H9 (cell line): ENCODE measurements at regions not wholly inside any gene's neighbourhood (a gene's known extent, or its start where the extent isn't known, plus 50 kb on each side); places are given as distances from the start of the nearest gene placed in this dataset.

Experiments
- DNase-seq: peaks from one replicate; pipeline ENCODE4 v3.0.0-alpha.2; 2017
- H2AFZ ChIP-seq: one replicate; pipeline ENCODE4 v1.6.1; 2013; ENCODE audit warnings: mild to moderate bottlenecking, low read length, control low read depth, moderate library complexity
- H2AK5ac ChIP-seq: 2 replicates; pipeline ENCODE4 v1.6.1; 2013; ENCODE audit warnings: low read length, control low read depth, mixed read lengths; ENCODE audit not compliant: insufficient read length
- H2BK120ac ChIP-seq: one replicate; pipeline ENCODE4 v1.6.1; 2013; ENCODE audit warnings: low read depth, mild to moderate bottlenecking, low read length, control low read depth, inconsistent platforms; ENCODE audit not compliant: poor library complexity, severe bottlenecking
- H2BK12ac ChIP-seq: 2 replicates; pipeline ENCODE4 v1.6.1; 2013; ENCODE audit warnings: low read length, control low read depth, mixed read lengths, low read depth; ENCODE audit not compliant: insufficient read length
- H2BK15ac ChIP-seq: 2 replicates; pipeline ENCODE4 v1.6.1; 2013; ENCODE audit warnings: low read depth, low read length, control low read depth
- H2BK20ac ChIP-seq: one replicate; pipeline ENCODE4 v1.6.1; 2013; ENCODE audit warnings: low read depth, mild to moderate bottlenecking, low read length, control low read depth, inconsistent platforms; ENCODE audit not compliant: poor library complexity, severe bottlenecking
- H2BK5ac ChIP-seq: 2 replicates; pipeline ENCODE4 v1.6.1; 2013; ENCODE audit warnings: low read length, control low read depth, mixed read lengths; ENCODE audit not compliant: insufficient read length
- H3K14ac ChIP-seq: 2 replicates; pipeline ENCODE4 v1.6.1; 2013; ENCODE audit warnings: low read length, control low read depth; ENCODE audit not compliant: insufficient read depth
- H3K18ac ChIP-seq: 2 replicates; pipeline ENCODE4 v1.6.1; 2013; ENCODE audit warnings: low read depth, mild to moderate bottlenecking, mixed read lengths, low read length, control low read depth; ENCODE audit not compliant: insufficient read length
- H3K23ac ChIP-seq: 2 replicates; pipeline ENCODE4 v1.6.1; 2013; ENCODE audit warnings: low read length, control low read depth, mixed read lengths, low read depth; ENCODE audit not compliant: insufficient read length
- H3K23me2 ChIP-seq: 2 replicates; pipeline ENCODE4 v1.6.1; 2013; ENCODE audit warnings: low read depth, mild to moderate bottlenecking, mixed read lengths, low read length, control low read depth; ENCODE audit not compliant: insufficient read length, poor library complexity, severe bottlenecking
- H3K27ac ChIP-seq: 2 replicates; pipeline ENCODE4 v1.5.1; 2013; ENCODE audit warnings: low read length, control low read depth, mixed read lengths, low read depth; ENCODE audit not compliant: insufficient read length
- H3K27me3 ChIP-seq: 2 replicates; pipeline ENCODE4 v1.6.1; 2013; ENCODE audit warnings: low read length, control low read depth, inconsistent platforms; ENCODE audit not compliant: insufficient read depth
- H3K4ac ChIP-seq: 2 replicates; pipeline ENCODE4 v1.6.1; 2013; ENCODE audit warnings: low read depth, mild to moderate bottlenecking, control low read depth, inconsistent platforms, low read length, moderate library complexity
- H3K4me1 ChIP-seq: 2 replicates; pipeline ENCODE4 v1.6.1; 2013; ENCODE audit warnings: low read length, control low read depth, inconsistent platforms; ENCODE audit not compliant: insufficient read depth
- H3K4me2 ChIP-seq: 2 replicates; pipeline ENCODE4 v1.6.1; 2013; ENCODE audit warnings: low read length, control low read depth, mixed read lengths; ENCODE audit not compliant: insufficient read length, insufficient read depth
- H3K56ac ChIP-seq: 2 replicates; pipeline ENCODE4 v1.6.1; 2013; ENCODE audit warnings: low read depth, mild to moderate bottlenecking, mixed read lengths, low read length, control low read depth; ENCODE audit not compliant: insufficient read length
- H3K79me1 ChIP-seq: 2 replicates; pipeline ENCODE4 v1.6.1; 2013; ENCODE audit warnings: low read depth, mild to moderate bottlenecking, moderate library complexity, low read length, control low read depth, inconsistent platforms; ENCODE audit not compliant: insufficient read depth, poor library complexity, severe bottlenecking
- H3K79me2 ChIP-seq: 2 replicates; pipeline ENCODE4 v1.6.1; 2013; ENCODE audit warnings: low read length, control low read depth, inconsistent platforms; ENCODE audit not compliant: insufficient read depth
- H3K9ac ChIP-seq: 2 replicates; pipeline ENCODE4 v1.6.1; 2013; ENCODE audit warnings: low read length, control low read depth, mixed read lengths; ENCODE audit not compliant: insufficient read length; ENCODE audit errors: extremely low read depth
- H3K9me3 ChIP-seq: one replicate; pipeline ENCODE4 v1.6.1; 2013; ENCODE audit warnings: low read depth, low read length, inconsistent platforms; ENCODE audit not compliant: control insufficient read depth
- H3T11ph ChIP-seq: one replicate; pipeline ENCODE4 v1.6.1; 2013; ENCODE audit warnings: mild to moderate bottlenecking, low read length, control low read depth, inconsistent platforms
- H4K20me1 ChIP-seq: one replicate; pipeline ENCODE4 v1.6.1; 2013; ENCODE audit not compliant: control insufficient read depth, insufficient read length, insufficient read depth
- H4K5ac ChIP-seq: 2 replicates; pipeline ENCODE4 v1.6.1; 2013; ENCODE audit warnings: low read depth, mild to moderate bottlenecking, mixed read lengths, low read length, control low read depth; ENCODE audit not compliant: insufficient read length
- H4K8ac ChIP-seq: replicated peaks from 2 replicates; pipeline ENCODE4 v1.6.1; 2013; ENCODE audit warnings: low read length, control low read depth, mixed read lengths, low read depth; ENCODE audit not compliant: insufficient read length
- H4K91ac ChIP-seq: 2 replicates; pipeline ENCODE4 v1.6.1; 2013; ENCODE audit warnings: low read depth, mild to moderate bottlenecking, moderate library complexity, mixed read lengths, low read length, control low read depth; ENCODE audit not compliant: insufficient read length
- H3K27ac Mint-ChIP-seq, 3 experiments: 2 replicates in 2 of 3; 3 replicates in 1 of 3; pipeline ENCODE4 v1.8.0; 2020 to 2021; ENCODE audit warnings: mixed read lengths in 3 of 3, mild to moderate bottlenecking in 1 of 3, moderate library complexity in 1 of 3
- H3K27me3 Mint-ChIP-seq: 2 replicates; pipeline ENCODE4 v1.8.0; 2021; ENCODE audit warnings: low read depth, mild to moderate bottlenecking, moderate library complexity, mixed read lengths
- H3K36me3 Mint-ChIP-seq, 3 experiments: 2 replicates in 2 of 3; 3 replicates in 1 of 3; pipeline ENCODE4 v1.8.0; 2020 to 2021; ENCODE audit warnings: low read depth in 3 of 3, mixed read lengths in 3 of 3; ENCODE audit not compliant: insufficient read depth in 1 of 3
- H3K4me1 Mint-ChIP-seq, 2 experiments: 2 replicates each; pipeline ENCODE4 v1.8.0; 2020; ENCODE audit warnings: mixed read lengths in 2 of 2
- H3K4me3 Mint-ChIP-seq, 2 experiments: 2 replicates in 1 of 2; 3 replicates in 1 of 2; pipeline ENCODE4 v1.8.0; 2020 to 2021; ENCODE audit warnings: mild to moderate bottlenecking in 2 of 2, mixed read lengths in 2 of 2, moderate library complexity in 1 of 2
- H3K9me3 Mint-ChIP-seq, 2 experiments: 2 replicates in 1 of 2; 3 replicates in 1 of 2; pipeline ENCODE4 v1.8.0; 2020; ENCODE audit warnings: mild to moderate bottlenecking in 2 of 2, mixed read lengths in 2 of 2, moderate library complexity in 1 of 2
- WGBS: extraction: QIAGEN DNeasy Blood & Tissue Kit; methylation state at CpG from one replicate; pipeline ENCODE4 v1.1.7; 2013; ENCODE audit warnings: missing lambda C conversion rate, low lambda C conversion rate, mixed read lengths; ENCODE audit not compliant: insufficient read length; ENCODE audit errors: extremely low coverage; 5-methylcytosine and 5-hydroxymethylcytosine counted together
- TF ChIP-seq, protein P1 (sequence below): fragments of 200-600 bp; sonication (generic); conservative IDR thresholded peaks from 3 replicates; pipeline ENCODE4 v1.8.0; 2021; ENCODE audit warnings: antibody characterized with exemption, mild to moderate bottlenecking

DNA sequence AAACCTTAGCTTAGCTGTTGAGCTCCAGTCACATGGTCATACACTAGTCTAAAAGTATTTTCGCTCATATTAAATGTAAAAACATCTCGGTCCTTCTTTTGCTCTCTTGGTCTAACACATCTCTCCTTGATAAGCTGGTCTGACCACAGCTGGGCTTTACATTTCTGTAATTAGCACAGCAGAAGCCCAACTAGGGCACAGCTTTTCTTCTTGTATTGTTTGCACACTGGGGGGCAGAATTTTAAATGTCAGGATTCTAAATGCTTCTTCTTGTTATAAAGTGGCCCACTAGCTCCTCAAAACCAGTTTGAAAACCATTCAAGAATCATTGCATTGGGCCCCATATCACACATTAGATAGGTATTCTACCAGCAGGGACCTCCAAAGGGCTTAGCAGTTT, 289.1 kb upstream of the PKN2 start:
- Histone ChIP-seq H4K91ac (no peak overlapping the region), H2BK15ac (no peak overlapping the region), H2BK120ac (no peak overlapping the region), H3K4me2 (no peak overlapping the region), H3K27ac (no peak overlapping the region), H2BK12ac (no peak overlapping the region), H3K23ac (no peak overlapping the region), H4K5ac (no peak overlapping the region), H4K8ac (no peak overlapping the region), H3T11ph (no peak overlapping the region), H2AFZ (no peak overlapping the region), H3K4me1 (no peaks in the 10 kb centered on the region), H3K27me3 (no peaks in the 10 kb centered on the region), H3K4ac (no peak overlapping the region), H2BK20ac (no peak overlapping the region), H3K56ac (no peak overlapping the region), H3K18ac (no peak overlapping the region), H2BK5ac (no peak overlapping the region), H3K9ac (no peak overlapping the region), H3K9me3 (no peaks in the 10 kb centered on the region), H2AK5ac (no peak overlapping the region), H3K14ac (no peak overlapping the region), H3K79me2 (no peaks in the 10 kb centered on the region), H4K20me1 (no peaks in the 10 kb centered on the region), H3K79me1 (no peaks in the 10 kb centered on the region), H3K23me2 (no peaks in the 10 kb centered on the region)
- no peaks in the 10 kb centered on the region; a peak in 1 of 5 replicates for H3K9me3 Mint-ChIP-seq
- WGBS = no CpG with 5 or more reads among the region's 2 CpGs
- H3K27ac Mint-ChIP-seq = no peak overlapping the region
- TF ChIP-seq, protein P1, sequence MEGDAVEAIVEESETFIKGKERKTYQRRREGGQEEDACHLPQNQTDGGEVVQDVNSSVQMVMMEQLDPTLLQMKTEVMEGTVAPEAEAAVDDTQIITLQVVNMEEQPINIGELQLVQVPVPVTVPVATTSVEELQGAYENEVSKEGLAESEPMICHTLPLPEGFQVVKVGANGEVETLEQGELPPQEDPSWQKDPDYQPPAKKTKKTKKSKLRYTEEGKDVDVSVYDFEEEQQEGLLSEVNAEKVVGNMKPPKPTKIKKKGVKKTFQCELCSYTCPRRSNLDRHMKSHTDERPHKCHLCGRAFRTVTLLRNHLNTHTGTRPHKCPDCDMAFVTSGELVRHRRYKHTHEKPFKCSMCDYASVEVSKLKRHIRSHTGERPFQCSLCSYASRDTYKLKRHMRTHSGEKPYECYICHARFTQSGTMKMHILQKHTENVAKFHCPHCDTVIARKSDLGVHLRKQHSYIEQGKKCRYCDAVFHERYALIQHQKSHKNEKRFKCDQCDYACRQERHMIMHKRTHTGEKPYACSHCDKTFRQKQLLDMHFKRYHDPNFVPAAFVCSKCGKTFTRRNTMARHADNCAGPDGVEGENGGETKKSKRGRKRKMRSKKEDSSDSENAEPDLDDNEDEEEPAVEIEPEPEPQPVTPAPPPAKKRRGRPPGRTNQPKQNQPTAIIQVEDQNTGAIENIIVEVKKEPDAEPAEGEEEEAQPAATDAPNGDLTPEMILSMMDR = no peak
- H3K27me3 Mint-ChIP-seq = no peaks in the 10 kb centered on the region
- H3K4me1 Mint-ChIP-seq = peaks cover 12% of the 10 kb centered on the region in 2 experiments
- H3K4me3 Mint-ChIP-seq = no peak overlapping the region
- H3K36me3 Mint-ChIP-seq = no peaks in the 10 kb centered on the region; a peak in 1 of 7 replicates
- DNase-seq = no peak
